K562 (cell line): ENCODE measurements at regions not wholly inside any gene's neighbourhood (a gene's known extent, or its start where the extent isn't known, plus 50 kb on each side); places are given as distances from the start of the nearest gene placed in this dataset.

ENCODE experiments used
- ATAC-seq: fragments of 200-7000 bp; cut with Tn5 transposase; 3 replicates; pipeline ENCODE4 v1.9.1; 2020; ENCODE audit warnings: moderate library complexity
- BruUV-seq: library from RNA; stranded (reverse); fragments of 400-500 nt; replicated peaks from 2 replicates; lab custom pipeline; 2021; lab: Mats Ljungman, UMichigan
- CTCF ChIA-PET: fragments of 300-600 bp; formaldehyde crosslinking; extraction: SDS; loops from one replicate; lab custom pipeline; 2021; ENCODE audit warnings: low intra/inter-chr PET ratio; lab: Yijun Ruan, JAX
- POLR2A ChIA-PET: fragments of 300-600, 350-650 bp; sonication (Branson Sonifier 250); formaldehyde crosslinking; extraction: SDS; loops from one replicate; lab custom pipeline; 2021; ENCODE audit warnings: antibody characterized with exemption, inconsistent platforms; lab: Yijun Ruan, JAX
- DNase-seq, 4 experiments: peaks; one replicate each; pipeline versions ENCODE4 v3.0.0 to v3.0.0-alpha.2; 2011 to 2018; ENCODE audit warnings: low spot score in 3 of 4, mixed read lengths in 3 of 4; ENCODE audit errors: extremely low read depth in 1 of 4
- FAIRE-seq: peaks from 2 replicates; lab custom pipeline; 2011; peaks lifted over from hg19 to GRCh38; lab: Jason Lieb, UNC
- H2AFZ ChIP-seq: 2 replicates; pipeline ENCODE4 v1.6.0; 2011; ENCODE audit warnings: low read depth, low read length, control low read depth, inconsistent platforms
- H3K27ac ChIP-seq: fragments of 200-600 bp; 3 replicates; pipeline ENCODE4 v1.8.0; 2011; ENCODE audit warnings: low read depth, mild to moderate bottlenecking, control low read depth, inconsistent platforms, low read length, moderate library complexity, mixed read lengths; ENCODE audit errors: extremely low read depth
- H3K27me3 ChIP-seq, 2 experiments: fragments of 300-600 bp in 1 of 2; 2 replicates in 1 of 2; 3 replicates in 1 of 2; pipeline versions ENCODE4 v1.6.0 to v1.8.0; 2011; ENCODE audit warnings: inconsistent platforms in 2 of 2, low read length in 2 of 2, mild to moderate bottlenecking in 1 of 2, mixed read lengths in 1 of 2, moderate library complexity in 1 of 2; ENCODE audit not compliant: control insufficient read depth in 2 of 2, insufficient read depth in 2 of 2
- H3K36me3 ChIP-seq: fragments of 300-600 bp; 3 replicates; pipeline ENCODE4 v1.8.0; 2011; ENCODE audit warnings: mild to moderate bottlenecking, low read length, inconsistent platforms; ENCODE audit not compliant: control insufficient read depth, insufficient read depth
- H3K4me1 ChIP-seq, 2 experiments: fragments of 200-600 bp in 1 of 2; replicated peaks in 1 of 2; 2 replicates in 1 of 2; 3 replicates in 1 of 2; pipeline versions ENCODE4 v1.5.1 to v1.8.0; 2011; ENCODE audit warnings: inconsistent platforms in 2 of 2, low read length in 2 of 2, mild to moderate bottlenecking in 1 of 2, mixed read lengths in 1 of 2, moderate library complexity in 1 of 2; ENCODE audit not compliant: control insufficient read depth in 2 of 2, insufficient read depth in 2 of 2
- H3K4me2 ChIP-seq: 2 replicates; pipeline ENCODE4 v1.6.1; 2011; ENCODE audit warnings: low read length, control low read depth, inconsistent platforms, mixed read lengths; ENCODE audit not compliant: insufficient read depth
- H3K4me3 ChIP-seq: fragments of 200-600 bp; sonication (generic), shearing (Covaris generic); 2 replicates; pipeline ENCODE4 v1.5.1; 2016; ENCODE audit warnings: control low read depth, inconsistent platforms
- H3K79me2 ChIP-seq: fragments of 200-600 bp; 3 replicates; pipeline ENCODE4 v1.8.0; 2011; ENCODE audit warnings: low read length, inconsistent platforms; ENCODE audit not compliant: control insufficient read depth, insufficient read depth
- H3K9ac ChIP-seq, 2 experiments: 2 replicates each; pipeline versions ENCODE4 v1.6.0 to v1.6.1; 2011; ENCODE audit warnings: low read depth in 2 of 2, low read length in 2 of 2, control low read depth in 1 of 2, inconsistent platforms in 1 of 2, mild to moderate bottlenecking in 1 of 2, mixed read lengths in 1 of 2; ENCODE audit not compliant: insufficient read depth in 1 of 2
- H3K9me1 ChIP-seq: one replicate; pipeline ENCODE4 v1.6.0; 2011; ENCODE audit warnings: inconsistent platforms, mild to moderate bottlenecking, low read length, moderate library complexity; ENCODE audit not compliant: control insufficient read depth, insufficient read depth
- H3K9me3 ChIP-seq: replicated peaks from 2 replicates; pipeline ENCODE4 v1.5.1; 2011; ENCODE audit warnings: low read depth, low read length, inconsistent platforms; ENCODE audit not compliant: control insufficient read depth, insufficient read depth
- H4K20me1 ChIP-seq: replicated peaks from 2 replicates; pipeline ENCODE4 v1.6.1; 2011; ENCODE audit warnings: low read length, inconsistent platforms, mixed read lengths; ENCODE audit not compliant: control insufficient read depth, insufficient read depth
- CBX2 ChIP-seq: fragments of 200-600 bp; sonication (generic); IDR thresholded peaks from one replicate; pipeline ENCODE4 v1.6.1; 2012; ENCODE audit warnings: mild to moderate bottlenecking, low read length, inconsistent platforms; ENCODE audit not compliant: insufficient read depth, poor library complexity, severe bottlenecking
- ELF1 ChIP-seq: fragments of 200-800 bp; sonication (Bioruptor generic); IDR thresholded peaks from 2 replicates; pipeline ENCODE4 v1.6.1; 2016; ENCODE audit warnings: missing genetic modification characterization, missing compliant biosample characterization
- FOXM1 ChIP-seq, 2 experiments: fragments of 450-650 bp in 1 of 2; sonication (generic) in 1 of 2; formaldehyde crosslinking in 1 of 2; IDR thresholded peaks; 2 replicates each; pipeline versions ENCODE4 v1.6.1 to v1.9.0; 2017 to 2022; ENCODE audit warnings: low read depth in 2 of 2, mild to moderate bottlenecking in 2 of 2, missing genetic modification reagents in 1 of 2, moderate library complexity in 1 of 2
- GABPB2 ChIP-seq: fragments of 250-450 bp; sonication (Bioruptor Pico); conservative IDR thresholded peaks from 2 replicates; pipeline ENCODE4 v1.5.1; 2021; ENCODE audit warnings: mild to moderate bottlenecking
- HDAC8 ChIP-seq: fragments of 450-650 bp; IDR thresholded peaks from 2 replicates; pipeline ENCODE4 v1.6.1; 2016; ENCODE audit warnings: mild to moderate bottlenecking, missing genetic modification characterization, moderate library complexity, missing compliant biosample characterization
- HEY1 ChIP-seq: fragments of 250-450 bp; sonication (Bioruptor Pico); IDR thresholded peaks from 2 replicates; pipeline ENCODE4 v1.5.0; 2020; ENCODE audit warnings: mild to moderate bottlenecking, moderate library complexity, borderline replicate concordance
- PTRF ChIP-seq: fragments of 450-650 bp; IDR thresholded peaks from 2 replicates; pipeline ENCODE4 v1.6.1; 2016; ENCODE audit warnings: mild to moderate bottlenecking, missing genetic modification characterization, missing compliant biosample characterization
- STAT5A ChIP-seq: IDR thresholded peaks from 2 replicates; pipeline ENCODE4 v1.6.1; 2012; ENCODE audit warnings: low read length, inconsistent platforms, borderline replicate concordance
- TBP ChIP-seq: optimal IDR thresholded peaks from 2 replicates; pipeline ENCODE3; 2011; ENCODE audit warnings: low read depth, low read length, improper control_type of control experiment
- ZKSCAN8 ChIP-seq: fragments of 200-800 bp; sonication (Bioruptor generic); IDR thresholded peaks from 2 replicates; pipeline ENCODE4 v1.6.1; 2016; ENCODE audit warnings: missing genetic modification characterization, missing compliant biosample characterization
- ZNF212 ChIP-seq: fragments of 450-650 bp; formaldehyde crosslinking; IDR thresholded peaks from 2 replicates; pipeline ENCODE4 v1.4.0; 2020; ENCODE audit warnings: mild to moderate bottlenecking
- ZNF239 ChIP-seq: fragments of 250-450 bp; sonication (Bioruptor Pico); IDR thresholded peaks from 2 replicates; pipeline ENCODE4 v1.4.0; 2020; ENCODE audit warnings: mild to moderate bottlenecking
- WGBS: fragments of 100-300 bp; shearing (Covaris generic); methylation state at CpG from one replicate; pipeline ENCODE4 v1.1.6; 2016; ENCODE audit warnings: low coverage, mixed read lengths; ENCODE audit not compliant: insufficient coverage; ENCODE audit errors: missing lambda C conversion rate; 5-methylcytosine and 5-hydroxymethylcytosine counted together
- in situ Hi-C: fragments of 300-500 bp; cut with MboI; formaldehyde crosslinking; loops from 4 replicates; pipeline ENCODE4 v1.15.0; 2018; ENCODE audit warnings: inconsistent platforms, mixed read lengths
- intact Hi-C: fragments of 100-400 bp; cut with micrococcal nuclease; formaldehyde crosslinking; loops from 2 replicates; pipeline ENCODE4 v1.14.2; 2022
- TF ChIP-seq, protein P1 (sequence below): sonication (generic); formaldehyde crosslinking; IDR thresholded peaks from 2 replicates; pipeline ENCODE4 v1.8.1; 2023; ENCODE audit warnings: mild to moderate bottlenecking, missing genetic modification reagents, moderate library complexity
- TF ChIP-seq, protein P2 (sequence below), 2 experiments: fragments of 450-650 bp in 1 of 2; IDR thresholded peaks; 2 replicates each; pipeline ENCODE4 v1.6.1; 2011 to 2017; ENCODE audit warnings: low read depth in 2 of 2, antibody characterized with exemption in 1 of 2, borderline replicate concordance in 1 of 2, low read length in 1 of 2, mild to moderate bottlenecking in 1 of 2, mixed read lengths in 1 of 2; ENCODE audit not compliant: control insufficient read depth in 1 of 2
- TF ChIP-seq, protein P3 (sequence below): fragments of 450-650 bp; formaldehyde crosslinking; conservative IDR thresholded peaks from 2 replicates; pipeline ENCODE4 v1.4.0; 2022; ENCODE audit warnings: mild to moderate bottlenecking, missing genetic modification characterization

GRCh38 chr7:25756601-25757000, 395.4 kb upstream of the NFE2L3 start (continued):
- TF ChIP-seq ELF1 (tag) (no peak), HEY1 (CRISPR knock-in tag) (no peak), GABPB2 (no peak), PTRF (tag) (no peak), ZNF239 (CRISPR knock-in tag) (no peak), STAT5A (no peak), TBP (no peak), ZNF212 (CRISPR knock-in tag) (no peak), ZKSCAN8 (CRISPR knock-in tag) (no peak), HDAC8 (tag) (no peak)

GRCh38 chr7:25758559-25758958, 393.4 kb upstream of the NFE2L3 start:
- WGBS: 0% methylated on average over 4 of the region's 4 CpGs
- intact Hi-C loops (no loop called here), in situ Hi-C loops (no loop called here)
- Histone ChIP-seq H3K36me3 (no peaks in the 10 kb centered on the region), H3K9ac (no peak overlapping the region), H3K79me2 (no peaks in the 10 kb centered on the region), H3K27ac (no peak overlapping the region), H2AFZ (no peak overlapping the region), H3K4me3 (no peak overlapping the region), H3K9me1 (no peaks in the 10 kb centered on the region), H3K4me2 (no peak overlapping the region), H4K20me1 (no peaks in the 10 kb centered on the region), H3K27me3 (peaks cover 19 to 38% of the 10 kb centered on the region in 2 experiments; a peak in 4 of 5 replicates), H3K9me3 (no peaks in the 10 kb centered on the region), H3K4me1 (no peaks in the 10 kb centered on the region)
- ChIA-PET CTCF (no interaction called here), POLR2A (interaction anchor here (0.6 kb wide), 1 partner anchor 1201 kb away, joined by 3 read pairs; no protein-coding TSS in a partner anchor)
- no peak for FAIRE-seq
- no peak for DNase-seq
- no peak for ATAC-seq
- no TSS peak for BruUV-seq
- no peak for TF ChIP-seq FOXM1 (IDR thresholded peaks at IDR 0.05; ENCODE audit: low read depth)
- no peak for TF ChIP-seq FOXM1 (CRISPR knock-in tag; IDR thresholded peaks at IDR 0.05; ENCODE audit: low read depth)
- TF ChIP-seq, protein P1, sequence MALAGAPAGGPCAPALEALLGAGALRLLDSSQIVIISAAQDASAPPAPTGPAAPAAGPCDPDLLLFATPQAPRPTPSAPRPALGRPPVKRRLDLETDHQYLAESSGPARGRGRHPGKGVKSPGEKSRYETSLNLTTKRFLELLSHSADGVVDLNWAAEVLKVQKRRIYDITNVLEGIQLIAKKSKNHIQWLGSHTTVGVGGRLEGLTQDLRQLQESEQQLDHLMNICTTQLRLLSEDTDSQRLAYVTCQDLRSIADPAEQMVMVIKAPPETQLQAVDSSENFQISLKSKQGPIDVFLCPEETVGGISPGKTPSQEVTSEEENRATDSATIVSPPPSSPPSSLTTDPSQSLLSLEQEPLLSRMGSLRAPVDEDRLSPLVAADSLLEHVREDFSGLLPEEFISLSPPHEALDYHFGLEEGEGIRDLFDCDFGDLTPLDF (CRISPR knock-in tag): no peak
- no peak for TF ChIP-seq CBX2
- TF ChIP-seq, protein P2, sequence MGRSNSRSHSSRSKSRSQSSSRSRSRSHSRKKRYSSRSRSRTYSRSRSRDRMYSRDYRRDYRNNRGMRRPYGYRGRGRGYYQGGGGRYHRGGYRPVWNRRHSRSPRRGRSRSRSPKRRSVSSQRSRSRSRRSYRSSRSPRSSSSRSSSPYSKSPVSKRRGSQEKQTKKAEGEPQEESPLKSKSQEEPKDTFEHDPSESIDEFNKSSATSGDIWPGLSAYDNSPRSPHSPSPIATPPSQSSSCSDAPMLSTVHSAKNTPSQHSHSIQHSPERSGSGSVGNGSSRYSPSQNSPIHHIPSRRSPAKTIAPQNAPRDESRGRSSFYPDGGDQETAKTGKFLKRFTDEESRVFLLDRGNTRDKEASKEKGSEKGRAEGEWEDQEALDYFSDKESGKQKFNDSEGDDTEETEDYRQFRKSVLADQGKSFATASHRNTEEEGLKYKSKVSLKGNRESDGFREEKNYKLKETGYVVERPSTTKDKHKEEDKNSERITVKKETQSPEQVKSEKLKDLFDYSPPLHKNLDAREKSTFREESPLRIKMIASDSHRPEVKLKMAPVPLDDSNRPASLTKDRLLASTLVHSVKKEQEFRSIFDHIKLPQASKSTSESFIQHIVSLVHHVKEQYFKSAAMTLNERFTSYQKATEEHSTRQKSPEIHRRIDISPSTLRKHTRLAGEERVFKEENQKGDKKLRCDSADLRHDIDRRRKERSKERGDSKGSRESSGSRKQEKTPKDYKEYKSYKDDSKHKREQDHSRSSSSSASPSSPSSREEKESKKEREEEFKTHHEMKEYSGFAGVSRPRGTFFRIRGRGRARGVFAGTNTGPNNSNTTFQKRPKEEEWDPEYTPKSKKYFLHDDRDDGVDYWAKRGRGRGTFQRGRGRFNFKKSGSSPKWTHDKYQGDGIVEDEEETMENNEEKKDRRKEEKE (IDR thresholded peaks at IDR 0.05; ENCODE audit: borderline replicate concordance in 1 of 2, control insufficient read depth in 1 of 2, low read depth in 2 of 2, low read length in 1 of 2): no peak
- TF ChIP-seq, protein P3, sequence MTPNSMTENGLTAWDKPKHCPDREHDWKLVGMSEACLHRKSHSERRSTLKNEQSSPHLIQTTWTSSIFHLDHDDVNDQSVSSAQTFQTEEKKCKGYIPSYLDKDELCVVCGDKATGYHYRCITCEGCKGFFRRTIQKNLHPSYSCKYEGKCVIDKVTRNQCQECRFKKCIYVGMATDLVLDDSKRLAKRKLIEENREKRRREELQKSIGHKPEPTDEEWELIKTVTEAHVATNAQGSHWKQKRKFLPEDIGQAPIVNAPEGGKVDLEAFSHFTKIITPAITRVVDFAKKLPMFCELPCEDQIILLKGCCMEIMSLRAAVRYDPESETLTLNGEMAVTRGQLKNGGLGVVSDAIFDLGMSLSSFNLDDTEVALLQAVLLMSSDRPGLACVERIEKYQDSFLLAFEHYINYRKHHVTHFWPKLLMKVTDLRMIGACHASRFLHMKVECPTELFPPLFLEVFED: no peak
